GM23338 (cell line): ENCODE measurements at regions not wholly inside any gene's neighbourhood (a gene's known extent, or its start where the extent isn't known, plus 50 kb on each side); places are given as distances from the start of the nearest gene placed in this dataset.

Experiments used
- ATAC-seq: fragments of 200-7000 bp; cut with Tn5 transposase; 3 replicates; pipeline ENCODE4 v1.9.1; 2020
- DNase-seq: peaks from one replicate; pipeline ENCODE4 v3.0.0-alpha.2; 2015; ENCODE audit warnings: low spot score
- H2AFZ ChIP-seq: fragments of 200-600 bp; sonication (generic); 2 replicates; pipeline ENCODE4 v1.8.0; 2016; ENCODE audit warnings: antibody characterized with exemption, mild to moderate bottlenecking, moderate library complexity
- H3F3A ChIP-seq: fragments of 200-600 bp; sonication (generic); replicated peaks from 2 replicates; pipeline ENCODE4 v1.8.0; 2017; ENCODE audit warnings: antibody characterized with exemption, mixed run types, low read depth
- H3K27ac ChIP-seq: fragments of 200-600 bp; sonication (generic); 2 replicates; pipeline ENCODE4 v1.6.1; 2016; ENCODE audit warnings: low read depth
- H3K27me3 ChIP-seq: fragments of 200-600 bp; sonication (generic); 2 replicates; pipeline ENCODE4 v1.8.0; 2016; ENCODE audit warnings: mild to moderate bottlenecking, mixed run types, moderate library complexity; ENCODE audit not compliant: insufficient read depth
- H3K36me3 ChIP-seq: fragments of 200-600 bp; sonication (generic); 2 replicates; pipeline ENCODE4 v1.8.0; 2016; ENCODE audit warnings: mild to moderate bottlenecking; ENCODE audit not compliant: insufficient read depth
- H3K4me1 ChIP-seq: fragments of 200-600 bp; sonication (generic); 2 replicates; pipeline ENCODE4 v1.8.0; 2016; ENCODE audit warnings: mild to moderate bottlenecking, moderate library complexity; ENCODE audit not compliant: insufficient read depth
- H3K4me2 ChIP-seq: fragments of 200-600 bp; sonication (generic); 2 replicates; pipeline ENCODE4 v1.7.1; 2017; ENCODE audit warnings: mixed run types
- H3K4me3 ChIP-seq: fragments of 200-600 bp; sonication (generic); 2 replicates; pipeline ENCODE4 v1.6.1; 2016; ENCODE audit warnings: mixed run types
- H3K79me2 ChIP-seq: fragments of 200-600 bp; sonication (generic); replicated peaks from 2 replicates; pipeline ENCODE4 v1.8.0; 2017; ENCODE audit warnings: mild to moderate bottlenecking; ENCODE audit not compliant: insufficient read depth
- H3K9me2 ChIP-seq: fragments of 200-600 bp; sonication (generic); 2 replicates; pipeline ENCODE4 v1.8.0; 2017; ENCODE audit not compliant: insufficient read depth
- H4K20me1 ChIP-seq: fragments of 200-600 bp; sonication (generic); replicated peaks from 2 replicates; pipeline ENCODE4 v1.8.0; 2017; ENCODE audit warnings: mild to moderate bottlenecking; ENCODE audit not compliant: insufficient read depth
- H3K27ac Mint-ChIP-seq: 2 replicates; pipeline ENCODE4 v1.8.0; 2020; ENCODE audit warnings: inconsistent platforms, mild to moderate bottlenecking, moderate library complexity, mixed read lengths
- H3K27me3 Mint-ChIP-seq: 3 replicates; pipeline ENCODE4 v1.8.0; 2022; ENCODE audit warnings: low read depth, mild to moderate bottlenecking, moderate library complexity, mixed read lengths, inconsistent platforms; ENCODE audit not compliant: insufficient read depth, poor library complexity
- H3K36me3 Mint-ChIP-seq: 3 replicates; pipeline ENCODE4 v1.8.0; 2021; ENCODE audit warnings: low read depth, mild to moderate bottlenecking, inconsistent platforms, moderate library complexity, mixed read lengths
- H3K4me1 Mint-ChIP-seq: 3 replicates; pipeline ENCODE4 v1.8.0; 2020; ENCODE audit warnings: mild to moderate bottlenecking, inconsistent platforms, mixed read lengths
- H3K4me3 Mint-ChIP-seq: 3 replicates; pipeline ENCODE4 v1.8.0; 2021; ENCODE audit warnings: moderate library complexity, mild to moderate bottlenecking, inconsistent platforms, mixed read lengths
- H3K9me3 Mint-ChIP-seq: 3 replicates; pipeline ENCODE4 v1.8.0; 2020; ENCODE audit warnings: moderate library complexity, mild to moderate bottlenecking, inconsistent platforms, mixed read lengths
- CREB1 ChIP-seq: fragments of 250-450 bp; sonication (Bioruptor Pico); IDR thresholded peaks from 2 replicates; pipeline ENCODE4 v1.5.0; 2020; ENCODE audit warnings: low read depth, mild to moderate bottlenecking, moderate library complexity
- CTCF ChIP-seq, 2 experiments: fragments of 200-600 bp in 1 of 2; sonication (generic) in 1 of 2; conservative IDR thresholded peaks; 2 replicates each; pipeline versions ENCODE4 v1.5.1 to v1.6.1; 2016 to 2017; ENCODE audit warnings: antibody characterized with exemption in 2 of 2, low read depth in 2 of 2, mild to moderate bottlenecking in 2 of 2, moderate library complexity in 1 of 2
- ETS1 ChIP-seq: IDR thresholded peaks from 2 replicates; pipeline ENCODE4 v1.6.1; 2016; ENCODE audit warnings: antibody characterized with exemption
- EZH2 ChIP-seq: fragments of 200-600 bp; sonication (generic); IDR thresholded peaks from one replicate; pipeline ENCODE4 v1.8.0; 2017; ENCODE audit warnings: antibody characterized with exemption, mild to moderate bottlenecking, low read depth; ENCODE audit not compliant: unreplicated experiment
- JUNB ChIP-seq: IDR thresholded peaks from one replicate; pipeline ENCODE4 v1.6.1; 2016; ENCODE audit warnings: antibody characterized with exemption; ENCODE audit not compliant: unreplicated experiment
- NANOG ChIP-seq: IDR thresholded peaks from 2 replicates; pipeline ENCODE4 v1.6.1; 2016; ENCODE audit warnings: antibody characterized with exemption, borderline replicate concordance
- REST ChIP-seq: IDR thresholded peaks from one replicate; pipeline ENCODE4 v1.6.1; 2018; ENCODE audit warnings: antibody characterized with exemption; ENCODE audit not compliant: unreplicated experiment
- STAT1 ChIP-seq: IDR thresholded peaks from one replicate; pipeline ENCODE4 v1.6.1; 2016; ENCODE audit warnings: antibody characterized with exemption; ENCODE audit not compliant: unreplicated experiment
- ZNF114 ChIP-seq: fragments of 250-450 bp; sonication (Bioruptor Pico); IDR thresholded peaks from 2 replicates; pipeline ENCODE4 v1.5.0; 2020; ENCODE audit warnings: mild to moderate bottlenecking, moderate library complexity
- ZNF331 ChIP-seq: fragments of 250-450 bp; sonication (Bioruptor Pico); IDR thresholded peaks from 2 replicates; pipeline ENCODE4 v1.5.0; 2020; ENCODE audit warnings: low read depth, mild to moderate bottlenecking, moderate library complexity
- ZNF462 ChIP-seq: fragments of 250-450 bp; sonication (Bioruptor Pico); IDR thresholded peaks from 2 replicates; pipeline ENCODE4 v1.5.0; 2020; ENCODE audit warnings: mild to moderate bottlenecking, moderate library complexity

GRCh38 chr15:35741395-35741794, 195.4 kb upstream of the DPH6 start (continued):
- no peak for TF ChIP-seq ZNF462 (CRISPR knock-in tag)
- TF ChIP-seq ZNF331 = no peak
- TF ChIP-seq JUNB = no peak
- TF ChIP-seq NANOG = no peak

GRCh38 chr15:35741881-35742280, 195.9 kb upstream of the DPH6 start:
- H3K9me2 ChIP-seq = peaks cover 7% of the 10 kb centered on the region
- H2AFZ ChIP-seq = no peak overlapping the region
- no peaks in the 10 kb centered on the region for H3K27me3 ChIP-seq
- H3K27ac ChIP-seq = no peak overlapping the region
- no peaks in the 10 kb centered on the region for H3K4me1 ChIP-seq
- H3K27me3 Mint-ChIP-seq = no peaks in the 10 kb centered on the region
- H3K36me3 Mint-ChIP-seq = no peaks in the 10 kb centered on the region
- no peaks in the 10 kb centered on the region for H3K9me3 Mint-ChIP-seq
- DNase-seq (no peak), ATAC-seq (no peak)
- no peak overlapping the region for H3K4me3 ChIP-seq
- H3K79me2 ChIP-seq = no peaks in the 10 kb centered on the region
- H4K20me1 ChIP-seq = no peaks in the 10 kb centered on the region
- no peak overlapping the region for H3K27ac Mint-ChIP-seq
- H3K4me3 Mint-ChIP-seq = no peak overlapping the region
- no peak overlapping the region for H3K4me2 ChIP-seq
- H3K36me3 ChIP-seq = no peaks in the 10 kb centered on the region
- H3F3A ChIP-seq = no peaks in the 10 kb centered on the region
- H3K4me1 Mint-ChIP-seq = peaks cover 6% of the 10 kb centered on the region; the same call in 2 of the 3 replicates
- TF ChIP-seq ZNF114 (no peak), ETS1 (no peak), STAT1 (no peak), CREB1 (CRISPR knock-in tag) (no peak), REST (no peak), CTCF (conservative IDR thresholded peaks at IDR 0.05; ENCODE audit: low read depth in 2 of 2) (no peak), JUNB (no peak), EZH2 (no peak)
